GM12878 (cell line): ENCODE measurements at regions not wholly inside any gene's neighbourhood (a gene's known extent, or its start where the extent isn't known, plus 50 kb on each side); places are given as distances from the start of the nearest gene placed in this dataset.

Source experiments
- ATAC-seq: fragments of 200-7000 bp; cut with Tn5 transposase; 3 replicates; pipeline ENCODE4 v1.9.1; 2020; ENCODE audit warnings: mild to moderate bottlenecking, moderate library complexity
- BruUV-seq: library from RNA; stranded (reverse); fragments of 400-500 nt; replicated peaks from 2 replicates; lab custom pipeline; 2021; lab: Mats Ljungman, UMichigan
- CTCF ChIA-PET: fragments of 300-600 bp; sonication (Branson Sonifier 250); formaldehyde crosslinking; extraction: SDS; loops from one replicate; lab custom pipeline; 2021; ENCODE audit warnings: inconsistent platforms; lab: Yijun Ruan, JAX
- POLR2A ChIA-PET: fragments of 350-600 bp; formaldehyde crosslinking; extraction: SDS; loops from one replicate; lab custom pipeline; 2021; ENCODE audit warnings: inconsistent platforms; lab: Charles Lee
- RAD21 ChIA-PET: fragments of 300-600 bp; sonication (Branson Sonifier 250); formaldehyde crosslinking; loops from one replicate; lab custom pipeline; 2023; ENCODE audit warnings: antibody characterized with exemption; ENCODE audit not compliant: unreplicated experiment; lab: Charles Lee
- SMC1A ChIA-PET: fragments of 300-600 bp; sonication (Branson Sonifier 250); formaldehyde crosslinking; loops from one replicate; lab custom pipeline; 2023; ENCODE audit not compliant: unreplicated experiment, uncharacterized antibody; lab: Charles Lee
- DNase-seq: peaks from one replicate; pipeline ENCODE4 v3.0.0-alpha.2; 2011; ENCODE audit warnings: low read depth, low spot score
- FAIRE-seq: peaks from 3 replicates; lab custom pipeline; 2011; peaks lifted over from hg19 to GRCh38; lab: Jason Lieb, UNC
- H2AFZ ChIP-seq: 2 replicates; pipeline ENCODE4 v1.6.0; 2011; ENCODE audit warnings: low read depth, low read length, control low read depth; ENCODE audit not compliant: control insufficient read depth
- H3K27ac ChIP-seq: 2 replicates; pipeline ENCODE4 v1.5.1; 2011; ENCODE audit warnings: control low read depth; ENCODE audit not compliant: control insufficient read depth, insufficient read depth
- H3K27me3 ChIP-seq, 2 experiments: replicated peaks in 1 of 2; 2 replicates each; pipeline versions ENCODE4 v1.6.0 to v1.6.1; 2011; ENCODE audit warnings: low read length in 1 of 2; ENCODE audit not compliant: control insufficient read depth in 2 of 2, insufficient read depth in 2 of 2
- H3K36me3 ChIP-seq, 2 experiments: 2 replicates each; pipeline ENCODE4 v1.5.1; 2011; ENCODE audit warnings: low read length in 1 of 2; ENCODE audit not compliant: control insufficient read depth in 2 of 2, insufficient read depth in 2 of 2
- H3K4me1 ChIP-seq: 2 replicates; pipeline ENCODE4 v1.6.1; 2011; ENCODE audit warnings: mild to moderate bottlenecking, low read length, moderate library complexity, mixed read lengths; ENCODE audit not compliant: control insufficient read depth, insufficient read depth
- H3K4me2 ChIP-seq: 2 replicates; pipeline ENCODE4 v1.6.0; 2011; ENCODE audit warnings: control low read depth; ENCODE audit not compliant: control insufficient read depth, insufficient read depth
- H3K4me3 ChIP-seq: fragments of 200-600 bp; sonication (generic); 2 replicates; pipeline ENCODE4 v1.5.1; 2016
- H3K79me2 ChIP-seq: 2 replicates; pipeline ENCODE4 v1.6.0; 2011; ENCODE audit warnings: low read length; ENCODE audit not compliant: control insufficient read depth, insufficient read depth
- H3K9ac ChIP-seq: 2 replicates; pipeline ENCODE4 v1.8.0; 2011; ENCODE audit warnings: low read length, control low read depth, mixed read lengths; ENCODE audit not compliant: control insufficient read depth, insufficient read depth
- H3K9me3 ChIP-seq: replicated peaks from 3 replicates; pipeline ENCODE4 v1.5.1; 2011; ENCODE audit warnings: mild to moderate bottlenecking, low read length; ENCODE audit not compliant: control insufficient read depth, insufficient read depth
- H4K20me1 ChIP-seq: 2 replicates; pipeline ENCODE4 v1.6.0; 2011; ENCODE audit not compliant: control insufficient read depth, insufficient read depth
- BCL3 ChIP-seq: IDR thresholded peaks from 2 replicates; pipeline ENCODE4 v1.6.1; 2011; ENCODE audit warnings: borderline replicate concordance, low read depth, mild to moderate bottlenecking, moderate library complexity, low read length; ENCODE audit not compliant: insufficient read depth, poor library complexity, severe bottlenecking
- CBFB ChIP-seq: IDR thresholded peaks from 2 replicates; pipeline ENCODE4 v1.6.1; 2016; ENCODE audit warnings: antibody characterized with exemption, low read depth
- CHD4 ChIP-seq: fragments of 200-600 bp; sonication (generic); IDR thresholded peaks from 2 replicates; pipeline ENCODE4 v1.6.1; 2016; ENCODE audit warnings: mild to moderate bottlenecking
- JUND ChIP-seq: IDR thresholded peaks from 2 replicates; pipeline ENCODE4 v1.6.1; 2012; ENCODE audit warnings: low read depth, mild to moderate bottlenecking, low read length, improper control_type of control experiment, moderate library complexity
- MLLT1 ChIP-seq: fragments of 450-650 bp; IDR thresholded peaks from 2 replicates; pipeline ENCODE4 v1.6.1; 2016; ENCODE audit warnings: mild to moderate bottlenecking
- MTA2 ChIP-seq: fragments of 450-650 bp; IDR thresholded peaks from 2 replicates; pipeline ENCODE4 v1.6.1; 2016; ENCODE audit warnings: low read depth, mild to moderate bottlenecking, moderate library complexity
- NFYB ChIP-seq: IDR thresholded peaks from 2 replicates; pipeline ENCODE4 v1.6.1; 2011; ENCODE audit warnings: low read depth, mild to moderate bottlenecking, low read length, improper control_type of control experiment, moderate library complexity; ENCODE audit not compliant: insufficient read depth
- NKRF ChIP-seq: fragments of 450-650 bp; conservative IDR thresholded peaks from 2 replicates; pipeline ENCODE4 v1.6.1; 2017; ENCODE audit warnings: mild to moderate bottlenecking, moderate library complexity
- NR2C2 ChIP-seq: IDR thresholded peaks from 2 replicates; pipeline ENCODE4 v1.6.1; 2011; ENCODE audit warnings: borderline replicate concordance, low read depth; ENCODE audit not compliant: control insufficient read depth, insufficient read length
- RBBP5 ChIP-seq: fragments of 200-600 bp; sonication (generic); conservative IDR thresholded peaks from 2 replicates; pipeline ENCODE4 v1.6.1; 2016
- SP1 ChIP-seq: IDR thresholded peaks from one replicate; pipeline ENCODE4 v1.6.1; 2011; ENCODE audit warnings: low read depth, low read length
- SPI1 ChIP-seq: IDR thresholded peaks from 2 replicates; pipeline ENCODE4 v1.6.1; 2011; ENCODE audit warnings: low read depth, mild to moderate bottlenecking, low read length, moderate library complexity, borderline replicate concordance; ENCODE audit not compliant: insufficient read depth
- SREBF2 ChIP-seq: IDR thresholded peaks from 2 replicates; pipeline ENCODE4 v1.6.1; 2012; ENCODE audit warnings: mild to moderate bottlenecking, low read length
- TBL1XR1 ChIP-seq: IDR thresholded peaks from 2 replicates; pipeline ENCODE4 v1.6.1; 2012; ENCODE audit warnings: low read depth, low read length, improper control_type of control experiment
- WGBS: methylation state at CpG from one replicate; pipeline ENCODE4 v1.1.6; 2016; ENCODE audit warnings: low lambda C conversion rate; ENCODE audit not compliant: insufficient replicate concordance, insufficient coverage; ENCODE audit errors: missing lambda C conversion rate; 5-methylcytosine and 5-hydroxymethylcytosine counted together
- in situ Hi-C: fragments of 300-500 bp; cut with MboI; formaldehyde crosslinking; loops from 9 replicates; pipeline ENCODE4 v1.14.3; 2018; ENCODE audit warnings: mixed read lengths
- intact Hi-C: fragments of 100-400 bp; cut with micrococcal nuclease; formaldehyde crosslinking; loops from one replicate; pipeline ENCODE4 v1.14.2; 2022; ENCODE audit not compliant: unreplicated experiment
- TF ChIP-seq, protein P1 (sequence below): IDR thresholded peaks from 2 replicates; pipeline ENCODE4 v1.6.1; 2012; ENCODE audit warnings: low read depth, low read length, improper control_type of control experiment

DNA sequence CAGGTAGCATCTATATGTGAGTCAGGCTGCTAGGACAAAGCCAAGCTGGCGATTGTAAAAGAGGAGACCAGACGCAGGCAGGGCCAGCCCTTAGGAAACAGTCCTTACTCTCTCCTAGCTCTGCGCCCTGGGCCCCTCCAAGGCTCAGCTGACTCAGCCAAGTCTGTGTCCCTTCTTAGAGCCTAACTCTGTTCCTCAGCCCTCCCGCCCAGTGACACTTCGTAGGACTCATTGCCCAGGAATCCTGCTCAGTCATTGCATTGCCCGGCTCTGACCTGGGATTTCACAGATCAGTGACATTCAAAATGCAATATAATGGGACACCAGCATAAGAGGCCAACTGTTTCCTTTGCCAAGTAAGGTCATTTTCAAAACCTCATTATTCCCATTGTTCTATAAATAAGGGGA is 244.2 kb downstream of the TLE3 start:
- no peak overlapping the region for H2AFZ ChIP-seq
- no peaks in the 10 kb centered on the region for H3K79me2 ChIP-seq
- DNase-seq (no peak), ATAC-seq (no peak), FAIRE-seq (no peak)
- ChIA-PET CTCF (no interaction called here), POLR2A (no interaction called here), RAD21 (no interaction called here), SMC1A (no interaction called here)
- 65% methylated on average over 6 of the region's 6 CpGs for WGBS
- TF ChIP-seq NR2C2 (no peak), CBFB (no peak), MTA2 (no peak), SPI1 (no peak), NKRF (no peak), MLLT1 (no peak), BCL3 (no peak), NFYB (no peak), JUND (no peak), SP1 (no peak), RBBP5 (no peak), SREBF2 (no peak), CHD4 (no peak), TBL1XR1 (no peak)
- TF ChIP-seq, protein P1, sequence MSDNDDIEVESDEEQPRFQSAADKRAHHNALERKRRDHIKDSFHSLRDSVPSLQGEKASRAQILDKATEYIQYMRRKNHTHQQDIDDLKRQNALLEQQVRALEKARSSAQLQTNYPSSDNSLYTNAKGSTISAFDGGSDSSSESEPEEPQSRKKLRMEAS = no peak
- no peaks in the 10 kb centered on the region; the same call in 2 of the 3 replicates for H3K9me3 ChIP-seq
- intact Hi-C loops = no loop called here
- no peak overlapping the region for H3K4me3 ChIP-seq
- in situ Hi-C loops = no loop called here
- H3K4me1 ChIP-seq = no peaks in the 10 kb centered on the region
- H3K36me3 ChIP-seq = no peaks in the 10 kb centered on the region
- no peak overlapping the region for H3K27ac ChIP-seq
- H3K4me2 ChIP-seq = no peak overlapping the region
- no TSS peak for BruUV-seq
- H3K9ac ChIP-seq = no peak overlapping the region
- peaks cover 0 to 2% of the 10 kb centered on the region in 2 experiments; a peak in 2 of 4 replicates for H3K27me3 ChIP-seq
- no peaks in the 10 kb centered on the region for H4K20me1 ChIP-seq
